NCI-H460 (cell line): ENCODE measurements at regions not wholly inside any gene's neighbourhood (a gene's known extent, or its start where the extent isn't known, plus 50 kb on each side); places are given as distances from the start of the nearest gene placed in this dataset.

Experiments
- DNase-seq: peaks from one replicate; pipeline ENCODE4 v3.0.0-alpha.2; 2016; ENCODE audit warnings: low read depth; ENCODE audit errors: extremely low read depth

GRCh38 chr5:74145951-74146350 lies 494.6 kb downstream of the ENC1 start:
- no peak for DNase-seq

GRCh38 chr5:74143721-74144330 lies 496.7 kb downstream of the ENC1 start:
- DNase-seq = no peak

GRCh38 chr5:74143151-74143550 lies 497.4 kb downstream of the ENC1 start:
- DNase-seq = no peak

DNA sequence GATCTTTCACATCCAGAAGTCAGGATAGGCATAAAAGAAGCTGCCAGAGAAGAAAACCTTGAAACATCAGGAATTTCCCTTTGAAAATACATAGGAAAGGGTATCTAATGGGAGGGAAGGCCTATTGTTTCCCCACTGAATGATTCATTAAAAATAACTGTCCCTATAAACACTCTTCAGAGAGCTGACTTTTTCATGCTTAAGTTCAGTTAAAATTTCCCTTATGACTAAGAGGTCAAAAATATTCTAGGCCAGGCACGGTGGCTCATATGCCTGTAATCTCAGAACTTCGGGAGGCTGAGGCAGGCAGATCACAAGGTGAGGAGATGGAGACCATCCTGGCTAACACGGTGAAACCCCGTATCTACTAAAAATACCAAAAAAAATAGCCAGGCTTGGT lies 499.5 kb downstream of the ENC1 start:
- no peak for DNase-seq

DNA sequence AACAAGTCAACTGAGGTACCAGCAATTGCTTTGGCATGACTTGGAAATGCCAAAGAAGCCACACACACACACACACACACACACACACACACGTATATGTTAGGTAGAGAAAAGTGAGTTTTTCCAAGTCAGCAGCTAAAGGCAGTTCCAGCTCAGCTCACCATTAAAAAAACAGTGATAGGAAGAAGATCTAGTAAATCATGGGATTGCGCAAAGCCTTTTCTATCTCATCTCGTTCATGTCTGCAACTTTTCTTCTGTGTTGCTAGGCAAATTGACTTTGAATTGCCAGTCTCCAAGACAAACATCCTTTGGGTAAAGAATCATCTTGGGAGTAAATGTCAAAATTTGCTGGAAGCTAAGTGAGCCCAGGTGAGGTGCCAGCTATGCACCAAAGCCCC lies 500.1 kb downstream of the ENC1 start:
- no peak for DNase-seq

- no peak for DNase-seq
Measured at GRCh38 chr5:74139589-74139988, 500.9 kb downstream of the ENC1 start.

GRCh38 chr5:74138721-74139120 lies 501.8 kb downstream of the ENC1 start:
- no peak for DNase-seq

GRCh38 chr5:74136276-74136825 lies 504.2 kb downstream of the ENC1 start:
- no peak for DNase-seq

- no peak for DNase-seq
Measured at GRCh38 chr5:74135033-74135432, 505.5 kb downstream of the ENC1 start.

DNA sequence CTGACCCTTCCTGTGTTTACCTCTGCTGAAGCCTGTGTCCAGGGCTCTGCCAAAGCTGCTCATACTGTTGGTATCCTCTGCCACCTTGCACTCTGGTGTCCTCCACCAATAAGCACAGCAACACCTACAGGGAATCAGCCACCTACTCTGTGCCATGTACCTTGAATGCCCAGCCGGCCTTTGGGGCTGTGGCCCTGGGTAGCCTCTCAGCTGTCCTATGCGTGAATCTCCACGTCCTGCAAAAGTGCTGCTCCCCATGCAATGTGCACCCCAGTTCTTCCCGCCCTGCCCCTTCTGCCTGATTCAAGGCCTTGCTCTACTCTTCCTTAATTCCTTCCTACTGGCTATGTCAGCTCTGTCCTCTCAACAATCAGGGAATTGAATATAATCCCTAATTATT lies 506.5 kb downstream of the ARHGEF28 start:
- DNase-seq = no peak

GRCh38 chr5:74131250-74131649 lies 505.3 kb downstream of the ARHGEF28 start:
- DNase-seq = no peak

DNA sequence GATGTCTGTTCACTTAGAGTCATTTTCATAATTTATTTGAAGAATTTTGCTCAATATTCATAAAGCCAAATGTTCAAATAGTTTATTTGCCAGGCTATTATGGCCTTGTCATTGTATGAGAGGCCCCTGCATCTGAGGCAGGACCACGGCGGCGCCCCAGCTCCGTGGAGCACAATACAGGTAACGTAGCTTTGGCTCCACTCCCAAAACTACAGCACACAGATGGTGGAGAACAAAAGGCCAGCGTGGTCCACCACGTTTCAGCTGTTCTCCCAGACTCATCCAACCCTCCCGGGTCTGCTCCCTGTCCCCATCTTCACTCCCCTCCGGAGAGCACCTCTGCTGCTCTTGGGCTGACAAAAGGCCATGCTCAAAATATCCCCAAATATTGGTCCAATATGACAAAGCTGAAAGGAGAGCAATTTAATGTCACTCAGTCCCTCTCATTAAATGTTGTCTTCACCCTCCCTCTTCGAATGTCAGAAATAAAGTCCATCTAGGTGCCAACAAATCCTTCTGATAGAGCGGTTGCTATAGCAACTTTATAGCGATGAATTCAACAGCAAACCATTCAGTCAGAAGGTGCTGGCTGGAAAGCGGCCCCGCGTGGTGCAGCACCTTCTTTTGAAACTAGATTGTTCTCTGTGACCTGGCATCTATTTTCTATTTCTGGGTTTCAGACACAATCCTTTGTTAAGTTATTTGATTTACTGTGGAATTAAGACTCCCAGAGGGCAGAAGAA lies 504.3 kb downstream of the ARHGEF28 start:
- DNase-seq = no peak

DNA sequence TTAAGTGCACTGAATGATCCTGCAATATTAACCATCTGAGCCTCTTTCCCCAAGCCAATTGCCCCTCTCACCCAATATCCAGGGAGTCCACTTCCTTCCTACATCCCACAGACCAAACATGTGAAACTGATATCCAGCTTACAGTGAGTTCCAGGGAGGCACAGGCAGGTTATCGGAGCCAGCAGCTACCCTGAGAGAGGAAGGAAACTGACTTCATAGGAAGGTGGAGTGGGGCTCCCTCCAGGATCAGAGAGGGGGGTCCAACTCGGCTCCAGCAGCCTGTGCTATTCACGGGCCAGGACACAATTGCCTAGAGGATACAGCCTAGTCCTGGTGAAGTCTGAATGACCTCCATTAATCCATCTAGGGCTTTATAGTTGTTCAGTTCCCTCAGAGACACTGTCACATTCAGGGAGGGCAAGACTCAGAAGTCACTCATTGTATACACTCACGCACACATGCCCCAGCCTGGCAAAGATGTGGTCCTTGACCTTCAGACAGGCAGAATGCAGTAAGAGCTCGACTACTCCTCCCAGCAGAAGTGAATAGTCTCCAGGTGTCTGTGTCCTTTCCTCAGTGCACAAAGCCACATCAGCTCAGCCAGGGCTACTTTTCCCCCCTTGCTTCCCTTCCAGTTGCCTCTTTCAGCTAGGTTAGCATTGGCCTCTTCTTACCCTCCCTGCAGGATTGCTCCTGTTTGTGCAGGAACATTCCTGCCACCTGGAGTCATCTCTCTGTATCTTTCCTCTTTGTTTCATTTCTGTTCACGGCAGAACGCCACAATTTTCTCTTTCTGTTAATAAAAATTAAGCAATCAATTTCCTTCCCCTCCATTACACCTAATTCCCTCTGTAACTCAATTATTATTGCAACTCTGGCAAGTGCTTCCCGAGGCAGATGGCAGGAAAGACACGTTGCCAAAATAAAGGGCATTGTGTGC lies 501.7 kb downstream of the ARHGEF28 start:
- no peak for DNase-seq

DNA sequence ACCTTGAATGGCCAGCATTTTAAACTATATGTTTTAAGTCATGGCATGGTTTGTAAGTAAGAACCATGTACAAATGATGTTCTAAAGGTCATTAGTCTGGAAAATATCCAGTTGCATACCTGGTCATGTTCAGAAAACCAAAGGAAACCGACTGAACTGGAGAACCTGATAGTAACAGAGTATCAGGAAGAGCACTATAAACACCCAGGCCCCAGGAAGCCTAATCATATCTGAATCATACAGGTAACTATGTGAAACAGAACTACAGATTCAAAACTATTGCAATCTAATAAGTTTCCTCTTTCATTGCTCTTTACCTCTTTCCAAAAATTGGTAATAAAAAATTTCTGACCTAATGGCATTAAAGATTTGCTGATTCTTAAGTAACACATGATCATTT lies 500.3 kb downstream of the ARHGEF28 start:
- no peak for DNase-seq

DNA sequence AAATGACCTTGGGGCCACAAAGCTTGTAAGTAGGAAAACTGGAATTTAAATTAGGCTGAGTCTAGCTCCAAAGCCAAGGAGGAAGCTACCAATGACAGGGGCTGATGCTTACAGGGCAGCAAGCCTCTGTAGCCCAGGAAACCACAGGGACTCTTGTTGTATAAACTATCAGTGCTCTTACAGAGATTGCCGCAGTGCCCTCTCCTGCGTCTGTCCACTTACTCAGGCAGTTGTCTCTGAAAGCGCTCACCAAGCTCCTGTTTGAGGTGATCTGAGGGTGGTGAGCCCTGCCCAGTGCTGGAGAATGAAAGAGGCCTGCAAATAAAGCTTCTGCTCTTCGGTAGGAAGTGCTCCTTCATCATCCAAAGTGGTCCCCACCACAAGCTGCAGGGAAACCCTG lies 498.8 kb downstream of the ARHGEF28 start:
- DNase-seq = no peak

DNA sequence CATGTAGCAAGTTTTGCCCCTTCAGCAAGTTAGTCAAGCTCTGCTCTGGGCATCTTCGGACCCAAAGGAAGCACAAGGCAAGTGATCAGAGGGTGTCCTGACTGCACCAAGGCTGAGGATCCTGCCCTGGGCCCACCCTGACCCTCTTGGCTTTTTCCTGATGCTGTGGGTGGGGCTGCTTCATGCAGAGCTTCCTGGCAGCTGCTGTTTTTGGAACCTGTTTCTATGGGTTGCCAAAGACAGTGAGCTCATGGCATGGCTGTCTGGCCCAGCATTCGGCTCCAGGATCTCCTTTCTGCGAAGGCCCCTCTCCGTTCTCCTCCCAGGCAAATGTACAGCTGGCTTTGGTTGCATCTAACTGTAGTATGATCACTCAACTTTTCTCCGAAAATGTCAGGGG lies 497.9 kb downstream of the ARHGEF28 start:
- no peak for DNase-seq

- DNase-seq = no peak
Measured at GRCh38 chr5:74122979-74123590, 497.1 kb downstream of the ARHGEF28 start.

- DNase-seq = no peak
Measured at GRCh38 chr5:74122175-74122574, 496.2 kb downstream of the ARHGEF28 start.

- no peak for DNase-seq
Measured at GRCh38 chr5:74120585-74120984, 494.6 kb downstream of the ARHGEF28 start.

GRCh38 chr5:74118071-74118470 lies 492.1 kb downstream of the ARHGEF28 start:
- no peak for DNase-seq

- DNase-seq = no peak
Measured at GRCh38 chr5:74116984-74117383, 491.0 kb downstream of the ARHGEF28 start.
